ENCODE measurements at regions not wholly inside any gene's neighbourhood (a gene's known extent, or its start where the extent isn't known, plus 50 kb on each side); places are given as distances from the start of the nearest gene placed in this dataset.

GRCh38 chr5:7251132-7251531, 144.8 kb upstream of the ADCY2 start:
- TF ChIP-seq CTCF (conservative IDR thresholded peaks at IDR 0.05; ENCODE audit: low read depth, low read length) (no peak), MXI1 (IDR thresholded peaks at IDR 0.05; ENCODE audit: borderline replicate concordance, low read depth, low read length) (no peak), RAD21 (IDR thresholded peaks at IDR 0.05; ENCODE audit: low read length) (no peak), POLR2A (IDR thresholded peaks at IDR 0.05; ENCODE audit: low read depth, low read length) (no peak), SMC3 (IDR thresholded peaks at IDR 0.05; ENCODE audit: low read depth, low read length) (no peak), RFX5 (IDR thresholded peaks at IDR 0.05; ENCODE audit: low read depth, low read length) (no peak), USF2 (IDR thresholded peaks at IDR 0.05; ENCODE audit: low read depth, low read length) (no peak)

Measured in IMR-90 (cell line).